HG03097 (cell line): ENCODE measurements at regions not wholly inside any gene's neighbourhood (a gene's known extent, or its start where the extent isn't known, plus 50 kb on each side); places are given as distances from the start of the nearest gene placed in this dataset.
"Not testable (repeated sequence)": the region's sequence is repeated elsewhere in the genome, so short reads cannot be mapped to it uniquely, and the experiment has no call there.

ENCODE experiments used
- ATAC-seq: cut with Tn5 transposase; IDR thresholded peaks from one replicate; pipeline ENCODE4 v1.9.1; 2021; ENCODE audit not compliant: unreplicated experiment, low FRiP score

GRCh38 chr2:131844044-131844443, 316.4 kb downstream of the CCDC74A start:
- ATAC-seq, result not testable (repeated sequence)

- not testable (repeated sequence) for ATAC-seq
These were observed 305.6 kb downstream of the ANKRD30BL start for GRCh38 chr2:131856202-131856601.

- not testable (repeated sequence) for ATAC-seq
These were observed 303.6 kb downstream of the ANKRD30BL start for GRCh38 chr2:131858197-131858596.
